ENCODE measurements at regions not wholly inside any gene's neighbourhood (a gene's known extent, or its start where the extent isn't known, plus 50 kb on each side); places are given as distances from the start of the nearest gene placed in this dataset.

DNA sequence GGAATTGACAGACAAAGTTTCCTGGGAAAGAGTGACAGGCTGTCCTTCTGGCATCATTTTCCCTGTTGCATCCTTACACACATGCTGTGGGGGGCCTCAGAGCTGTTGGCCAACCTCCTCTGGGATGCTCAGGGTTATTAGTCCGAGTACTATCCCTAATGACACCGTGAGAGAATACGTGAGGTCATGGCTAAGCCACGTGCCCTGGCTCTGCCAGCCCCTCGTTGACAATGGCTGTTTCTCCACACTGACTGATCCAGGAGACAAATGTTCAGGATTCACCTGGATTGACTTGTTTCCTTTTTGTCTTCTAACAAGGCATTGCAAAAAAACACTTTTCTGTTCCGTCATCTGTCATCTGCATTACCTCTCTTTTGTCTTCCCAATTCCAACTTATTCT, 604.6 kb downstream of the TFAP2A start:
- 96% methylated on average over 6 of the region's 6 CpGs for WGBS (ENCODE audit: insufficient coverage)
- Histone ChIP-seq H3K36me3 (replicated peaks in 1 of 2; ENCODE audit: control insufficient read depth in 1 of 2, insufficient read depth in 2 of 2, low read length in 2 of 2) (no peaks in the 10 kb centered on the region), H3K4me2 (replicated peaks; ENCODE audit: extremely low read depth, low read length, poor library complexity, severe bottlenecking) (no peak overlapping the region), H4K20me1 (ENCODE audit: insufficient read depth, low read length) (no peaks in the 10 kb centered on the region), H3K79me2 (ENCODE audit: insufficient read depth, low read length) (no peaks in the 10 kb centered on the region), H3K4me1 (ENCODE audit: control insufficient read depth in 1 of 2, insufficient read depth in 2 of 2, low read length in 2 of 2) (no peaks in the 10 kb centered on the region), H3K9ac (ENCODE audit: insufficient read depth, low read length, poor library complexity, severe bottlenecking) (no peak overlapping the region), H2AFZ (ENCODE audit: insufficient read depth, low read depth, low read length, poor library complexity, severe bottlenecking) (no peak overlapping the region), H3K4me3 (replicated peaks in 1 of 3; ENCODE audit: low read depth in 2 of 3, low read length in 3 of 3) (no peak overlapping the region), H3K27ac (ENCODE audit: low read depth in 1 of 2, low read length in 2 of 2) (no peak overlapping the region), H3K9me3 (replicated peaks in 1 of 2; ENCODE audit: control insufficient read depth in 1 of 2, insufficient read depth in 1 of 2, low read length in 2 of 2) (peaks cover 0 to 3% of the 10 kb centered on the region in 2 donors), H3K27me3 (ENCODE audit: control insufficient read depth in 2 of 2, insufficient read depth in 2 of 2, low read length in 2 of 2) (no peaks in the 10 kb centered on the region)
- no peak overlapping the region for H3K27ac Mint-ChIP-seq
- H3K27me3 Mint-ChIP-seq (ENCODE audit: low read depth in 3 of 3), result no peaks in the 10 kb centered on the region
- no peaks in the 10 kb centered on the region for H3K36me3 Mint-ChIP-seq
- no peak for DNase-seq
- intact Hi-C loops (cut with micrococcal nuclease), result no loop called here
- TF ChIP-seq, protein P1, sequence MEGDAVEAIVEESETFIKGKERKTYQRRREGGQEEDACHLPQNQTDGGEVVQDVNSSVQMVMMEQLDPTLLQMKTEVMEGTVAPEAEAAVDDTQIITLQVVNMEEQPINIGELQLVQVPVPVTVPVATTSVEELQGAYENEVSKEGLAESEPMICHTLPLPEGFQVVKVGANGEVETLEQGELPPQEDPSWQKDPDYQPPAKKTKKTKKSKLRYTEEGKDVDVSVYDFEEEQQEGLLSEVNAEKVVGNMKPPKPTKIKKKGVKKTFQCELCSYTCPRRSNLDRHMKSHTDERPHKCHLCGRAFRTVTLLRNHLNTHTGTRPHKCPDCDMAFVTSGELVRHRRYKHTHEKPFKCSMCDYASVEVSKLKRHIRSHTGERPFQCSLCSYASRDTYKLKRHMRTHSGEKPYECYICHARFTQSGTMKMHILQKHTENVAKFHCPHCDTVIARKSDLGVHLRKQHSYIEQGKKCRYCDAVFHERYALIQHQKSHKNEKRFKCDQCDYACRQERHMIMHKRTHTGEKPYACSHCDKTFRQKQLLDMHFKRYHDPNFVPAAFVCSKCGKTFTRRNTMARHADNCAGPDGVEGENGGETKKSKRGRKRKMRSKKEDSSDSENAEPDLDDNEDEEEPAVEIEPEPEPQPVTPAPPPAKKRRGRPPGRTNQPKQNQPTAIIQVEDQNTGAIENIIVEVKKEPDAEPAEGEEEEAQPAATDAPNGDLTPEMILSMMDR (IDR thresholded peaks at IDR 0.05), result no peak
- no peak overlapping the region for H3K4me3 Mint-ChIP-seq
- peaks cover 0 to 13% (median 9%) of the 10 kb centered on the region in 7 donors for H3K9me3 Mint-ChIP-seq
- no peaks in the 10 kb centered on the region for H3K4me1 Mint-ChIP-seq

DNA sequence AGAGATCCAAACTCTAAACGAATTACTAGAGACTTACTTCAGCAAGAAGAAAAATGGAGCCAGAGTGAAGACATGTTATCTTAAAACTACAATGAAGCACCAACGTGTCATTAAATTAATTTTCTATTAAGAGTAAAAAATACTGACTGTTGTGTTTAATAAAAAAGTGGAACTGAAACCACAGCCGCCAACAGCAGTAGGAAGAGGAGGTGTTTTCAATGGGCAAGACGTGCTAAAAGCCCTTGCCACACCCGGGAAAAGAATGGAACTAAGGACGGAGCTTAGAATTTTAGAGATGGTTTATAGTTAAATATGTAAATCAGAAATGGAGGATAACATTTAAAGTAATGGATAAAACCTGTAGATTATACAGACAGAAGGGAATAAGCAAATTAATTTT, 608.7 kb downstream of the TFAP2A start:
- no peak overlapping the region for H3K27ac Mint-ChIP-seq
- TF ChIP-seq, protein P1 (IDR thresholded peaks at IDR 0.05), result no peak
- Histone ChIP-seq H3K9ac (ENCODE audit: insufficient read depth, low read length, poor library complexity, severe bottlenecking) (no peak overlapping the region), H3K79me2 (ENCODE audit: insufficient read depth, low read length) (no peaks in the 10 kb centered on the region), H2AFZ (ENCODE audit: insufficient read depth, low read depth, low read length, poor library complexity, severe bottlenecking) (no peak overlapping the region), H3K27ac (ENCODE audit: low read depth in 1 of 2, low read length in 2 of 2) (no peak overlapping the region), H3K4me2 (replicated peaks; ENCODE audit: extremely low read depth, low read length, poor library complexity, severe bottlenecking) (no peak overlapping the region), H3K4me3 (replicated peaks in 1 of 3; ENCODE audit: low read depth in 2 of 3, low read length in 3 of 3) (no peak overlapping the region), H3K4me1 (ENCODE audit: control insufficient read depth in 1 of 2, insufficient read depth in 2 of 2, low read length in 2 of 2) (no peaks in the 10 kb centered on the region), H3K9me3 (replicated peaks in 1 of 2; ENCODE audit: control insufficient read depth in 1 of 2, insufficient read depth in 1 of 2, low read length in 2 of 2) (peaks cover 3 to 4% of the 10 kb centered on the region in 2 donors), H3K36me3 (replicated peaks in 1 of 2; ENCODE audit: control insufficient read depth in 1 of 2, insufficient read depth in 2 of 2, low read length in 2 of 2) (no peaks in the 10 kb centered on the region), H4K20me1 (ENCODE audit: insufficient read depth, low read length) (no peaks in the 10 kb centered on the region), H3K27me3 (ENCODE audit: control insufficient read depth in 2 of 2, insufficient read depth in 2 of 2, low read length in 2 of 2) (no peaks in the 10 kb centered on the region)
- no peaks in the 10 kb centered on the region for H3K36me3 Mint-ChIP-seq
- 69% methylated on average over 2 of the region's 6 CpGs for WGBS (ENCODE audit: insufficient coverage)
- intact Hi-C loops (cut with micrococcal nuclease), result no loop called here
- H3K9me3 Mint-ChIP-seq, result peaks cover 6 to 21% (median 10%) of the 10 kb centered on the region in 7 donors
- H3K4me3 Mint-ChIP-seq, result no peak overlapping the region
- no peak for DNase-seq
- H3K27me3 Mint-ChIP-seq (ENCODE audit: low read depth in 3 of 3), result no peaks in the 10 kb centered on the region
- no peaks in the 10 kb centered on the region for H3K4me1 Mint-ChIP-seq
